PC-9 (cell line): ENCODE measurements at regions not wholly inside any gene's neighbourhood (a gene's known extent, or its start where the extent isn't known, plus 50 kb on each side); places are given as distances from the start of the nearest gene placed in this dataset.

Experiments used
- BruUV-seq: library from RNA; stranded (reverse); fragments of 400-500 nt; replicated peaks from 2 replicates; lab custom pipeline; 2021; lab: Mats Ljungman, UMichigan
- CTCF ChIA-PET: fragments of 300-600 bp; sonication (Branson Sonifier 250); formaldehyde crosslinking; loops from one replicate; lab custom pipeline; 2022; ENCODE audit warnings: antibody characterized with exemption; lab: Charles Lee
- POLR2A ChIA-PET: fragments of 300-600 bp; sonication (Branson Sonifier 250); formaldehyde crosslinking; loops from one replicate; lab custom pipeline; 2022; ENCODE audit warnings: antibody characterized with exemption; ENCODE audit not compliant: unreplicated experiment; lab: Charles Lee
- DNase-seq, 2 experiments: peaks; one replicate each; pipeline versions ENCODE4 v3.0.0 to v3.0.0-alpha.2; 2015 to 2022; ENCODE audit warnings: mixed read lengths in 1 of 2
- H2AFZ ChIP-seq: fragments of 200-600 bp; sonication (generic); 2 replicates; pipeline ENCODE4 v1.8.1; 2017; ENCODE audit warnings: antibody characterized with exemption
- H3F3A ChIP-seq: fragments of 200-600 bp; sonication (generic); 2 replicates; pipeline ENCODE4 v1.8.1; 2017; ENCODE audit warnings: antibody characterized with exemption, mild to moderate bottlenecking, low read depth; ENCODE audit not compliant: insufficient read depth
- H3K27ac ChIP-seq: fragments of 200-600 bp; sonication (generic); 2 replicates; pipeline ENCODE4 v1.6.1; 2016; ENCODE audit warnings: mixed run types
- H3K27me3 ChIP-seq: fragments of 200-600 bp; sonication (generic); 2 replicates; pipeline ENCODE4 v1.6.1; 2016; ENCODE audit warnings: low read depth, mixed run types; ENCODE audit not compliant: insufficient read depth
- H3K36me3 ChIP-seq: fragments of 200-600 bp; sonication (generic); 2 replicates; pipeline ENCODE4 v1.6.1; 2016; ENCODE audit warnings: low read depth, mixed run types
- H3K4me1 ChIP-seq: fragments of 200-600 bp; sonication (generic); replicated peaks from 2 replicates; pipeline ENCODE4 v1.6.1; 2016; ENCODE audit warnings: mixed run types; ENCODE audit not compliant: insufficient read depth
- H3K4me2 ChIP-seq: fragments of 200-600 bp; sonication (generic); 2 replicates; pipeline ENCODE4 v1.6.1; 2017; ENCODE audit warnings: mixed run types
- H3K4me3 ChIP-seq: fragments of 200-600 bp; sonication (generic); 2 replicates; pipeline ENCODE4 v1.6.1; 2016; ENCODE audit warnings: mixed run types
- H3K79me2 ChIP-seq: fragments of 200-600 bp; sonication (generic); 2 replicates; pipeline ENCODE4 v1.6.1; 2017; ENCODE audit warnings: low read depth, mixed run types
- H3K9me2 ChIP-seq: fragments of 200-600 bp; sonication (generic); 2 replicates; pipeline ENCODE4 v1.8.1; 2017; ENCODE audit warnings: mild to moderate bottlenecking; ENCODE audit not compliant: insufficient read depth
- H3K9me3 ChIP-seq: fragments of 200-600 bp; sonication (generic); 2 replicates; pipeline ENCODE4 v1.8.1; 2016; ENCODE audit warnings: low read depth; ENCODE audit not compliant: insufficient read depth
- H4K20me1 ChIP-seq: fragments of 200-600 bp; sonication (generic); 2 replicates; pipeline ENCODE4 v1.8.1; 2017; ENCODE audit not compliant: insufficient read depth
- CTCF ChIP-seq: fragments of 200-600 bp; sonication (generic); conservative IDR thresholded peaks from 2 replicates; pipeline ENCODE4 v1.6.1; 2017; ENCODE audit warnings: mixed run types, antibody characterized with exemption, mild to moderate bottlenecking, moderate library complexity
- EZH2 ChIP-seq: fragments of 200-600 bp; sonication (generic); IDR thresholded peaks from 2 replicates; pipeline ENCODE4 v1.8.0; 2017; ENCODE audit warnings: antibody characterized with exemption, low read depth
- intact Hi-C: fragments of 100-400 bp; cut with micrococcal nuclease; formaldehyde crosslinking; loops from one replicate; pipeline ENCODE4 v1.10.0; 2022; ENCODE audit not compliant: unreplicated experiment

GRCh38 chr12:24424889-24425600 lies 475.6 kb upstream of the SOX5 start:
- Histone ChIP-seq H3K27ac (no peak overlapping the region), H4K20me1 (no peaks in the 10 kb centered on the region), H3K27me3 (0 out of 2 replicates have a peak, but pooled peaks cover 9% of the 10 kb centered on the region), H2AFZ (no peak overlapping the region), H3K9me2 (no peaks in the 10 kb centered on the region; the same call in 1 of the 2 replicates), H3K4me2 (no peak overlapping the region), H3K36me3 (no peaks in the 10 kb centered on the region), H3F3A (no peaks in the 10 kb centered on the region), H3K9me3 (no peaks in the 10 kb centered on the region), H3K4me3 (no peak overlapping the region), H3K4me1 (no peaks in the 10 kb centered on the region), H3K79me2 (no peaks in the 10 kb centered on the region)
- no peak for TF ChIP-seq CTCF
- no peak for TF ChIP-seq EZH2
- no peak for DNase-seq
- POLR2A ChIA-PET, result no interaction called here
- CTCF ChIA-PET, result no interaction called here
- intact Hi-C loops, result no loop called here
- no TSS peak for BruUV-seq

GRCh38 chr12:24424376-24424775 lies 474.9 kb upstream of the SOX5 start:
- H3K79me2 ChIP-seq, result no peaks in the 10 kb centered on the region
- H3K4me3 ChIP-seq, result no peak overlapping the region
- intact Hi-C loops, result no loop called here
- H3K27me3 ChIP-seq, result 0 out of 2 replicates have a peak, but pooled peaks cover 9% of the 10 kb centered on the region
- no TSS peak for BruUV-seq
- no peaks in the 10 kb centered on the region for H4K20me1 ChIP-seq
- H3K36me3 ChIP-seq, result no peaks in the 10 kb centered on the region
- H3K9me2 ChIP-seq, result no peaks in the 10 kb centered on the region; the same call in 1 of the 2 replicates
- ChIA-PET POLR2A (no interaction called here), CTCF (no interaction called here)
- H2AFZ ChIP-seq, result no peak overlapping the region
- no peak for DNase-seq
- TF ChIP-seq EZH2 (no peak), CTCF (no peak)
- no peak overlapping the region for H3K27ac ChIP-seq
- H3F3A ChIP-seq, result no peaks in the 10 kb centered on the region
- no peak overlapping the region for H3K4me2 ChIP-seq
- no peaks in the 10 kb centered on the region for H3K9me3 ChIP-seq
- H3K4me1 ChIP-seq, result no peaks in the 10 kb centered on the region

GRCh38 chr12:24423611-24424010 lies 474.1 kb upstream of the SOX5 start:
- no peaks in the 10 kb centered on the region for H4K20me1 ChIP-seq
- no peak overlapping the region for H3K27ac ChIP-seq
- H3K4me1 ChIP-seq, result no peaks in the 10 kb centered on the region
- H3K9me2 ChIP-seq, result no peaks in the 10 kb centered on the region; the same call in 1 of the 2 replicates
- no peak overlapping the region for H2AFZ ChIP-seq
- no peaks in the 10 kb centered on the region for H3K79me2 ChIP-seq
- DNase-seq, result no peak
- no peaks in the 10 kb centered on the region for H3K9me3 ChIP-seq
- ChIA-PET CTCF (no interaction called here), POLR2A (no interaction called here)
- H3K4me3 ChIP-seq, result no peak overlapping the region
- no TSS peak for BruUV-seq
- no peaks in the 10 kb centered on the region for H3F3A ChIP-seq
- intact Hi-C loops, result no loop called here
- TF ChIP-seq CTCF (no peak), EZH2 (no peak)
- H3K4me2 ChIP-seq, result no peak overlapping the region
- 0 out of 2 replicates have a peak, but pooled peaks cover 9% of the 10 kb centered on the region for H3K27me3 ChIP-seq
- H3K36me3 ChIP-seq, result no peaks in the 10 kb centered on the region
